ENCODE measurements at regions not wholly inside any gene's neighbourhood (a gene's known extent, or its start where the extent isn't known, plus 50 kb on each side); places are given as distances from the start of the nearest gene placed in this dataset.
"Not testable (repeated sequence)": the region's sequence is repeated elsewhere in the genome, so short reads cannot be mapped to it uniquely, and the experiment has no call there.

DNA sequence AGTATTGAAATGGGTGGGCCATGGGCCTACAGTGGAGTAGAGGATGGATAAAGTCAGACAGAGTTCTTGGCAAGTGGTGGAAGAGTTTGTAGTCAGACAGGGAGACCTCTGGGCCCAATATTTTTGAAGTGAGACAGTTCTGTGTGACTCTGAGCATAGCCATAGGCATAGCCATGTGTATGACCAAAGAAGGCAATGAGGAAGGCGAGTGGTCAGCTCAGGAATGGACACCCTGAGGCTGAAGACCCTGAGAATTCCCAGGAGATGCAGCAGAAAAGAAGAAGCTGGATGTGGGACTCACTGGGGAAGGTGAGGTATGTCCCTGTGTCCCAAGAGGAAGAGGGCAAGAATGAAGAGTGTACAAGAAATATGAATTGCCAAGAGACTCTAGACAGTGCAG, 210.6 kb upstream of the IRF2BP2 start:
- no peak for ATAC-seq (ENCODE audit: low read depth)
- Histone ChIP-seq H3K4me3 (ENCODE audit: control extremely low read depth in 1 of 5, extremely low read depth in 1 of 5, insufficient read depth in 1 of 5, low read depth in 2 of 5, low read length in 4 of 5) (no peak overlapping the region), H3K27ac (ENCODE audit: low read length in 2 of 2) (no peak overlapping the region), H3K4me1 (ENCODE audit: control insufficient read depth in 2 of 2, insufficient read depth in 2 of 2, low read length in 2 of 2) (no peaks in the 10 kb centered on the region), H3K36me3 (replicated peaks in 1 of 2; ENCODE audit: control extremely low read depth in 1 of 2, control insufficient read depth in 1 of 2, extremely low read depth in 1 of 2, insufficient read depth in 2 of 2, low read length in 1 of 2) (no peaks in the 10 kb centered on the region), H2AFZ (ENCODE audit: insufficient read depth, low read depth, low read length, poor library complexity, severe bottlenecking) (no peak overlapping the region), H3K9me3 (ENCODE audit: control extremely low read depth in 1 of 3, control insufficient read depth in 2 of 3, insufficient read depth in 1 of 3, low read length in 2 of 3) (no peaks in the 10 kb centered on the region), H3K9ac (ENCODE audit: low read length) (no peak overlapping the region), H3K79me2 (ENCODE audit: control insufficient read depth, insufficient read depth, low read length) (no peaks in the 10 kb centered on the region), H3K27me3 (replicated peaks in 1 of 4; ENCODE audit: control extremely low read depth in 1 of 4, control insufficient read depth in 3 of 4, insufficient read depth in 4 of 4, low read length in 3 of 4) (no peaks in the 10 kb centered on the region), H3K4me2 (replicated peaks; ENCODE audit: low read depth, low read length, poor library complexity, severe bottlenecking) (no peak overlapping the region), H4K20me1 (ENCODE audit: control insufficient read depth, insufficient read depth, low read length, poor library complexity, severe bottlenecking) (no peaks in the 10 kb centered on the region)
- whole genome bisulfite sequencing (ENCODE audit: insufficient coverage) = 70% methylated on average over 1 of the region's 1 CpG
- TF ChIP-seq EZH2 (IDR thresholded peaks at IDR 0.05; ENCODE audit: borderline replicate concordance, insufficient read depth, low read depth, low read length, poor library complexity, severe bottlenecking) = no peak
- TF ChIP-seq, protein P1, sequence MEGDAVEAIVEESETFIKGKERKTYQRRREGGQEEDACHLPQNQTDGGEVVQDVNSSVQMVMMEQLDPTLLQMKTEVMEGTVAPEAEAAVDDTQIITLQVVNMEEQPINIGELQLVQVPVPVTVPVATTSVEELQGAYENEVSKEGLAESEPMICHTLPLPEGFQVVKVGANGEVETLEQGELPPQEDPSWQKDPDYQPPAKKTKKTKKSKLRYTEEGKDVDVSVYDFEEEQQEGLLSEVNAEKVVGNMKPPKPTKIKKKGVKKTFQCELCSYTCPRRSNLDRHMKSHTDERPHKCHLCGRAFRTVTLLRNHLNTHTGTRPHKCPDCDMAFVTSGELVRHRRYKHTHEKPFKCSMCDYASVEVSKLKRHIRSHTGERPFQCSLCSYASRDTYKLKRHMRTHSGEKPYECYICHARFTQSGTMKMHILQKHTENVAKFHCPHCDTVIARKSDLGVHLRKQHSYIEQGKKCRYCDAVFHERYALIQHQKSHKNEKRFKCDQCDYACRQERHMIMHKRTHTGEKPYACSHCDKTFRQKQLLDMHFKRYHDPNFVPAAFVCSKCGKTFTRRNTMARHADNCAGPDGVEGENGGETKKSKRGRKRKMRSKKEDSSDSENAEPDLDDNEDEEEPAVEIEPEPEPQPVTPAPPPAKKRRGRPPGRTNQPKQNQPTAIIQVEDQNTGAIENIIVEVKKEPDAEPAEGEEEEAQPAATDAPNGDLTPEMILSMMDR (IDR thresholded peaks at IDR 0.05) = no peak
- Mint-ChIP-seq H3K9me3 (ENCODE audit: insufficient read depth) (no peaks in the 10 kb centered on the region), H3K27me3 (no peaks in the 10 kb centered on the region), H3K27ac (no peak overlapping the region), H3K4me3 (no peak overlapping the region), H3K4me1 (no peaks in the 10 kb centered on the region)
- intact Hi-C loops (cut with micrococcal nuclease) = no loop called here
- DNase-seq = no peak
- ChIA-PET CTCF (no interaction called here), POLR2A (no interaction called here)

DNA sequence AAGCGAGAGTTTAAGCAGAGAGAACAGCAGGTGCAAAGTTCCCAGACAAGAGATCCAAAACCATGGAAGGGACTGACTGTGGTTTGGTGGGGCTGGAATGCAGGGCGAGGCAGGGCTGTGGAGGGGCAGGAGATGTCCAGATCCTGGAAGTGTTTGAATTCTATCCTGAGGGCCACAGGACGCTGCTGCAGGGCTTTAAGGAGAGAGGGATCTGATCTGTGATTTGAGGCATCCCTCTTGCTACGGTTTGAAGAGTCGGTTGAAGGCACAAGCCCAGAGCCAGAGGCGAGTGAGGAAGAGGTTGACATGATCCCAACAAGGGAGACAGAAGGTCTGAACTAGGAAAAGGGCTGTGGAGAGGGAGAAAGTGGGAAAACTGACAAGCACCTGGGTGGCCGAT, 209.9 kb upstream of the IRF2BP2 start:
- POLR2A ChIA-PET; ATAC-seq (ENCODE audit: low read depth); H3K4me3 ChIP-seq (ENCODE audit: control extremely low read depth in 1 of 5, extremely low read depth in 1 of 5, insufficient read depth in 1 of 5, low read depth in 2 of 5, low read length in 4 of 5); H3K27me3 Mint-ChIP-seq; DNase-seq; H4K20me1 ChIP-seq (ENCODE audit: control insufficient read depth, insufficient read depth, low read length, poor library complexity, severe bottlenecking); H3K27ac Mint-ChIP-seq; H3K27ac ChIP-seq (ENCODE audit: low read length in 2 of 2); H3K9me3 ChIP-seq (ENCODE audit: control extremely low read depth in 1 of 3, control insufficient read depth in 2 of 3, insufficient read depth in 1 of 3, low read length in 2 of 3); H3K4me3 Mint-ChIP-seq; CTCF ChIA-PET; H3K36me3 ChIP-seq (replicated peaks in 1 of 2; ENCODE audit: control extremely low read depth in 1 of 2, control insufficient read depth in 1 of 2, extremely low read depth in 1 of 2, insufficient read depth in 2 of 2, low read length in 1 of 2); H3K9me3 Mint-ChIP-seq (ENCODE audit: insufficient read depth); H3K27me3 ChIP-seq (replicated peaks in 1 of 4; ENCODE audit: control extremely low read depth in 1 of 4, control insufficient read depth in 3 of 4, insufficient read depth in 4 of 4, low read length in 3 of 4); H3K9ac ChIP-seq (ENCODE audit: low read length); H3K4me2 ChIP-seq (replicated peaks; ENCODE audit: low read depth, low read length, poor library complexity, severe bottlenecking); intact Hi-C loops (cut with micrococcal nuclease); H3K4me1 Mint-ChIP-seq; H3K4me1 ChIP-seq (ENCODE audit: control insufficient read depth in 2 of 2, insufficient read depth in 2 of 2, low read length in 2 of 2); H2AFZ ChIP-seq (ENCODE audit: insufficient read depth, low read depth, low read length, poor library complexity, severe bottlenecking); H3K79me2 ChIP-seq (ENCODE audit: control insufficient read depth, insufficient read depth, low read length): not testable (repeated sequence)
- WGBS (ENCODE audit: insufficient coverage) = no CpG with 5 or more reads among the region's 7 CpGs

DNA sequence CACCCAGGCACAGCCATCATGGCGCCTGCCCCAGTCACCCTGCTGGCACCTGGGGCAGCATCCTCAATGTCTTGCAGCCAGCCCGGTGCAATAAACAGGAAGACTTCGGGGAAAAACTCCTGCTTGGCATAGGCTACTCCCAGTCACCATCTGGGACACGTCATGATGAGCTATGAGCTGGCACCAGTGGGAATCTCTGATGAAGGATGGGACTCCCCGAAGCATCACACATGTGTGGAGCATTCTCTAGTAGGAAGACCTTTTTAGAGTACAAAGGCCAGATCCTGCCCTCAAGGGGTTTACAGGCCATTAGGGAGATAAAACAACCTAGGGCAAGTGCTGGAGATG, 208.0 kb upstream of the IRF2BP2 start:
- H3K4me3 Mint-ChIP-seq; H3K27ac Mint-ChIP-seq; H3K79me2 ChIP-seq (ENCODE audit: control insufficient read depth, insufficient read depth, low read length); DNase-seq; H3K36me3 ChIP-seq (replicated peaks in 1 of 2; ENCODE audit: control extremely low read depth in 1 of 2, control insufficient read depth in 1 of 2, extremely low read depth in 1 of 2, insufficient read depth in 2 of 2, low read length in 1 of 2); H3K9ac ChIP-seq (ENCODE audit: low read length); H3K27me3 ChIP-seq (replicated peaks in 1 of 4; ENCODE audit: control extremely low read depth in 1 of 4, control insufficient read depth in 3 of 4, insufficient read depth in 4 of 4, low read length in 3 of 4); H3K9me3 ChIP-seq (ENCODE audit: control extremely low read depth in 1 of 3, control insufficient read depth in 2 of 3, insufficient read depth in 1 of 3, low read length in 2 of 3); H3K27me3 Mint-ChIP-seq; H4K20me1 ChIP-seq (ENCODE audit: control insufficient read depth, insufficient read depth, low read length, poor library complexity, severe bottlenecking); CTCF ChIA-PET; H2AFZ ChIP-seq (ENCODE audit: insufficient read depth, low read depth, low read length, poor library complexity, severe bottlenecking); POLR2A ChIA-PET; intact Hi-C loops (cut with micrococcal nuclease); H3K4me1 ChIP-seq (ENCODE audit: control insufficient read depth in 2 of 2, insufficient read depth in 2 of 2, low read length in 2 of 2); ATAC-seq (ENCODE audit: low read depth); H3K27ac ChIP-seq (ENCODE audit: low read length in 2 of 2); H3K4me1 Mint-ChIP-seq; H3K4me2 ChIP-seq (replicated peaks; ENCODE audit: low read depth, low read length, poor library complexity, severe bottlenecking); H3K9me3 Mint-ChIP-seq (ENCODE audit: insufficient read depth); H3K4me3 ChIP-seq (ENCODE audit: control extremely low read depth in 1 of 5, extremely low read depth in 1 of 5, insufficient read depth in 1 of 5, low read depth in 2 of 5, low read length in 4 of 5): not testable (repeated sequence)
- WGBS (ENCODE audit: insufficient coverage) = no CpG with 5 or more reads among the region's 5 CpGs
